ENCODE measurements at regions not wholly inside any gene's neighbourhood (a gene's known extent, or its start where the extent isn't known, plus 50 kb on each side); places are given as distances from the start of the nearest gene placed in this dataset.

GRCh38 chrX:45540181-45540580 lies 339.5 kb upstream of the DIPK2B start:
- H3K4me3 ChIP-seq: no peak overlapping the region
- intact Hi-C loops (cut with DNase I): no loop called here
- no peak overlapping the region for H3K27ac ChIP-seq

GRCh38 chrX:45537936-45538335 lies 337.3 kb upstream of the DIPK2B start:
- H3K9ac ChIP-seq (ENCODE audit: low read depth in 2 of 2, low read length in 2 of 2): no peak overlapping the region
- H3K4me1 ChIP-seq: no peaks in the 10 kb centered on the region
- H3K27me3 ChIP-seq: no peaks in the 10 kb centered on the region
- H3K9me3 ChIP-seq: no peaks in the 10 kb centered on the region
- intact Hi-C loops (cut with DNase I): no loop called here
- no peak overlapping the region for H3K27ac ChIP-seq
- no peaks in the 10 kb centered on the region for H3K36me3 ChIP-seq
- DNase-seq: no peak
- H3K4me3 ChIP-seq: no peak overlapping the region
- TF ChIP-seq, protein P1, sequence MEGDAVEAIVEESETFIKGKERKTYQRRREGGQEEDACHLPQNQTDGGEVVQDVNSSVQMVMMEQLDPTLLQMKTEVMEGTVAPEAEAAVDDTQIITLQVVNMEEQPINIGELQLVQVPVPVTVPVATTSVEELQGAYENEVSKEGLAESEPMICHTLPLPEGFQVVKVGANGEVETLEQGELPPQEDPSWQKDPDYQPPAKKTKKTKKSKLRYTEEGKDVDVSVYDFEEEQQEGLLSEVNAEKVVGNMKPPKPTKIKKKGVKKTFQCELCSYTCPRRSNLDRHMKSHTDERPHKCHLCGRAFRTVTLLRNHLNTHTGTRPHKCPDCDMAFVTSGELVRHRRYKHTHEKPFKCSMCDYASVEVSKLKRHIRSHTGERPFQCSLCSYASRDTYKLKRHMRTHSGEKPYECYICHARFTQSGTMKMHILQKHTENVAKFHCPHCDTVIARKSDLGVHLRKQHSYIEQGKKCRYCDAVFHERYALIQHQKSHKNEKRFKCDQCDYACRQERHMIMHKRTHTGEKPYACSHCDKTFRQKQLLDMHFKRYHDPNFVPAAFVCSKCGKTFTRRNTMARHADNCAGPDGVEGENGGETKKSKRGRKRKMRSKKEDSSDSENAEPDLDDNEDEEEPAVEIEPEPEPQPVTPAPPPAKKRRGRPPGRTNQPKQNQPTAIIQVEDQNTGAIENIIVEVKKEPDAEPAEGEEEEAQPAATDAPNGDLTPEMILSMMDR (IDR thresholded peaks at IDR 0.05): no peak

More at GRCh38 chrX:45540181-45540580, 339.5 kb upstream of the DIPK2B start:
- TF ChIP-seq, protein P1 (IDR thresholded peaks at IDR 0.05): no peak
- Histone ChIP-seq H3K27me3 (no peaks in the 10 kb centered on the region), H3K4me1 (no peaks in the 10 kb centered on the region), H3K36me3 (no peaks in the 10 kb centered on the region), H3K9ac (ENCODE audit: low read depth in 2 of 2, low read length in 2 of 2) (no peak overlapping the region), H3K9me3 (no peaks in the 10 kb centered on the region)
- DNase-seq: no peak

DNA sequence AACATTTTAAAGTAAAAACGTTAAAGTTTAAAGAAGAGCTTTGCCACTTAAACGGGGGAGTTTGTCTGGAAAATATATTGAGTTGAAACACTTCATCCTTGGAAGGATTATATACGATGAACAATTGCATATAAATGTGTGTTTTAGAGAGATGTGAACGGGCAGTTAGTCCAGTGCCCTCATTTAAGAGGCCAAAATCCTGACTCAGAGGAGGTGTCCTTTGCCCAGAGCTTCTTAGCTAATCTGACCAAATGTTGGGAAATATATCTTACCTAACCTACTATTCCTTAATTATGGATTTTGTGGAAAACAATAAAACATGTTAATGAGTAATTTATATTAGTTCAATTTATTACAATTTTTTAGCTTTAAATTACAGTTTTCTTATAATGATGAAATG lies 327.2 kb upstream of the DIPK2B start:
- no peak overlapping the region for H3K27ac ChIP-seq
- no peaks in the 10 kb centered on the region for H3K9me3 ChIP-seq
- no peak overlapping the region for H3K9ac ChIP-seq (ENCODE audit: low read depth in 2 of 2, low read length in 2 of 2)
- no peak overlapping the region for H3K4me3 ChIP-seq
- no peak for DNase-seq
- TF ChIP-seq, protein P1 (IDR thresholded peaks at IDR 0.05): no peak
- intact Hi-C loops (cut with DNase I): loop anchor here (10.0 kb wide), 1 partner anchor 877 kb away; no protein-coding TSS in a partner anchor
- no peaks in the 10 kb centered on the region for H3K4me1 ChIP-seq
- no peaks in the 10 kb centered on the region for H3K36me3 ChIP-seq
- H3K27me3 ChIP-seq: peaks cover 3% of the 10 kb centered on the region

GRCh38 chrX:45524805-45525204 lies 324.1 kb upstream of the DIPK2B start:
- no peak overlapping the region for H3K27ac ChIP-seq
- H3K36me3 ChIP-seq: no peaks in the 10 kb centered on the region
- H3K9me3 ChIP-seq: no peaks in the 10 kb centered on the region
- H3K4me1 ChIP-seq: no peaks in the 10 kb centered on the region
- TF ChIP-seq, protein P1 (IDR thresholded peaks at IDR 0.05): no peak
- no peaks in the 10 kb centered on the region for H3K27me3 ChIP-seq
- H3K4me3 ChIP-seq: no peak overlapping the region
- DNase-seq: no peak
- intact Hi-C loops (cut with DNase I): loop anchor here (10.0 kb wide), 1 partner anchor 880 kb away; no protein-coding TSS in a partner anchor
- H3K9ac ChIP-seq (ENCODE audit: low read depth in 2 of 2, low read length in 2 of 2): no peak overlapping the region

- intact Hi-C loops (cut with DNase I): loop anchor here (10.0 kb wide), 1 partner anchor 881 kb away; no protein-coding TSS in a partner anchor
- Histone ChIP-seq H3K36me3 (no peaks in the 10 kb centered on the region), H3K27ac (no peak overlapping the region), H3K9ac (ENCODE audit: low read depth in 2 of 2, low read length in 2 of 2) (no peak overlapping the region), H3K4me3 (no peak overlapping the region), H3K9me3 (no peaks in the 10 kb centered on the region), H3K4me1 (no peaks in the 10 kb centered on the region), H3K27me3 (no peaks in the 10 kb centered on the region)
- TF ChIP-seq, protein P1 (IDR thresholded peaks at IDR 0.05): no peak
- no peak for DNase-seq
These were observed 323.6 kb upstream of the DIPK2B start for GRCh38 chrX:45524296-45524695.

Measured in colonic mucosa (tissue), 4 donors.